Endodermal cell (in vitro differentiated cells): ENCODE measurements at regions not wholly inside any gene's neighbourhood (a gene's known extent, or its start where the extent isn't known, plus 50 kb on each side); places are given as distances from the start of the nearest gene placed in this dataset.
"Not testable (repeated sequence)": the region's sequence is repeated elsewhere in the genome, so short reads cannot be mapped to it uniquely, and the experiment has no call there.

Experiments used
- DNase-seq: peaks from one replicate; pipeline ENCODE4 v3.0.0-alpha.2; 2017
- H3K27ac ChIP-seq: 2 replicates; pipeline ENCODE4 v1.5.1; 2013; ENCODE audit warnings: mild to moderate bottlenecking, low read depth, low read length, moderate library complexity
- H3K27me3 ChIP-seq: 2 replicates; pipeline ENCODE4 v1.6.1; 2013; ENCODE audit warnings: mild to moderate bottlenecking, low read length, moderate library complexity; ENCODE audit not compliant: insufficient read depth, control insufficient read depth, poor library complexity, severe bottlenecking
- H3K36me3 ChIP-seq: 2 replicates; pipeline ENCODE4 v1.7.0; 2013; ENCODE audit warnings: mild to moderate bottlenecking, low read length, moderate library complexity; ENCODE audit not compliant: control insufficient read depth, insufficient read depth
- H3K4me1 ChIP-seq: one replicate; pipeline ENCODE4 v1.7.0; 2013; ENCODE audit warnings: low read length; ENCODE audit not compliant: control insufficient read depth, insufficient read depth
- H3K4me3 ChIP-seq: 2 replicates; pipeline ENCODE4 v1.5.1; 2013; ENCODE audit warnings: mild to moderate bottlenecking, low read length, moderate library complexity
- H3K9ac ChIP-seq: 2 replicates; pipeline ENCODE4 v1.6.1; 2013; ENCODE audit warnings: mild to moderate bottlenecking, low read length, moderate library complexity; ENCODE audit not compliant: poor library complexity, severe bottlenecking; ENCODE audit errors: extremely low read depth
- H3K9me3 ChIP-seq: 2 replicates; pipeline ENCODE4 v1.6.1; 2013; ENCODE audit warnings: mild to moderate bottlenecking, low read length, moderate library complexity; ENCODE audit not compliant: control insufficient read depth
- H3K27ac Mint-ChIP-seq: 2 replicates; pipeline ENCODE4 v1.8.0; 2020; ENCODE audit warnings: mixed read lengths
- H3K27me3 Mint-ChIP-seq: 2 replicates; pipeline ENCODE4 v1.8.0; 2021; ENCODE audit warnings: mild to moderate bottlenecking, mixed read lengths; ENCODE audit not compliant: insufficient read depth
- H3K36me3 Mint-ChIP-seq: 2 replicates; pipeline ENCODE4 v1.8.0; 2020; ENCODE audit warnings: low read depth, mixed read lengths
- H3K4me1 Mint-ChIP-seq: 2 replicates; pipeline ENCODE4 v1.8.0; 2020; ENCODE audit warnings: mixed read lengths
- H3K4me3 Mint-ChIP-seq: 2 replicates; pipeline ENCODE4 v1.8.0; 2020; ENCODE audit warnings: mild to moderate bottlenecking, moderate library complexity, mixed read lengths
- H3K9me3 Mint-ChIP-seq: 2 replicates; pipeline ENCODE4 v1.8.0; 2020; ENCODE audit warnings: mild to moderate bottlenecking, mixed read lengths
- WGBS, 2 experiments: methylation state at CpG; one replicate each; pipeline versions ENCODE4 v1.1.5 to v1.1.7; 2013; ENCODE audit warnings: missing lambda C conversion rate in 2 of 2, mixed read lengths in 1 of 2; ENCODE audit not compliant: insufficient coverage in 1 of 2, insufficient read length in 1 of 2; 5-methylcytosine and 5-hydroxymethylcytosine counted together

- H3K4me1 ChIP-seq, H3K9me3 Mint-ChIP-seq, H3K27me3 Mint-ChIP-seq, H3K27me3 ChIP-seq, H3K36me3 ChIP-seq, DNase-seq, H3K4me3 ChIP-seq, H3K4me3 Mint-ChIP-seq, H3K36me3 Mint-ChIP-seq, H3K4me1 Mint-ChIP-seq, H3K27ac ChIP-seq, H3K27ac Mint-ChIP-seq, H3K9me3 ChIP-seq, H3K9ac ChIP-seq: not testable (repeated sequence)
- no CpG with 5 or more reads among the region's 8 CpGs for WGBS, 2 experiments
Observed at GRCh38 chr9:67195357-67195756, 203.0 kb upstream of the SPATA31A3 start.

- not testable (repeated sequence) for H3K9me3 Mint-ChIP-seq, H3K9ac ChIP-seq, DNase-seq, H3K27me3 ChIP-seq, H3K27ac ChIP-seq, H3K4me3 ChIP-seq, H3K4me1 Mint-ChIP-seq, H3K9me3 ChIP-seq, H3K4me1 ChIP-seq, H3K27ac Mint-ChIP-seq, H3K36me3 ChIP-seq, H3K4me3 Mint-ChIP-seq, H3K27me3 Mint-ChIP-seq, H3K36me3 Mint-ChIP-seq
- 86% methylated on average over 2 of the region's 2 CpGs; no CpG with 5 or more reads in 1 of the 2 experiments for WGBS, 2 experiments
Observed at GRCh38 chr9:67179185-67179584, 186.8 kb upstream of the SPATA31A3 start.

GRCh38 chr9:67175167-67175566, 182.8 kb upstream of the SPATA31A3 start:
- not testable (repeated sequence) for H3K9me3 ChIP-seq, H3K4me1 Mint-ChIP-seq, H3K36me3 Mint-ChIP-seq, H3K9me3 Mint-ChIP-seq, DNase-seq, H3K27ac ChIP-seq, H3K4me3 Mint-ChIP-seq, H3K36me3 ChIP-seq, H3K4me3 ChIP-seq, H3K27me3 Mint-ChIP-seq, H3K27me3 ChIP-seq, H3K27ac Mint-ChIP-seq, H3K9ac ChIP-seq, H3K4me1 ChIP-seq
- WGBS, 2 experiments = no CpG with 5 or more reads among the region's 5 CpGs

- not testable (repeated sequence) for DNase-seq, H3K36me3 ChIP-seq, H3K4me1 Mint-ChIP-seq, H3K9ac ChIP-seq, H3K9me3 Mint-ChIP-seq, H3K27me3 ChIP-seq, H3K4me3 ChIP-seq, H3K4me1 ChIP-seq, H3K27me3 Mint-ChIP-seq, H3K36me3 Mint-ChIP-seq, H3K4me3 Mint-ChIP-seq, H3K27ac Mint-ChIP-seq, H3K9me3 ChIP-seq, H3K27ac ChIP-seq
- 88% methylated on average over 1 of the region's 3 CpGs; no CpG with 5 or more reads in 1 of the 2 experiments for WGBS, 2 experiments
Observed at GRCh38 chr9:67171721-67172120, 179.4 kb upstream of the SPATA31A3 start.

GRCh38 chr9:67168530-67169157, 176.3 kb upstream of the SPATA31A3 start:
- not testable (repeated sequence) for H3K36me3 Mint-ChIP-seq, DNase-seq, H3K9me3 ChIP-seq, H3K27me3 ChIP-seq, H3K27ac Mint-ChIP-seq, H3K9me3 Mint-ChIP-seq, H3K4me1 ChIP-seq, H3K9ac ChIP-seq, H3K4me3 Mint-ChIP-seq, H3K4me1 Mint-ChIP-seq, H3K27me3 Mint-ChIP-seq, H3K27ac ChIP-seq, H3K4me3 ChIP-seq, H3K36me3 ChIP-seq
- no CpG with 5 or more reads among the region's 4 CpGs for WGBS, 2 experiments

- H3K4me1 ChIP-seq, H3K27me3 ChIP-seq, H3K27me3 Mint-ChIP-seq, H3K27ac Mint-ChIP-seq, H3K9me3 ChIP-seq, H3K4me3 ChIP-seq, H3K9me3 Mint-ChIP-seq, H3K36me3 Mint-ChIP-seq, DNase-seq, H3K4me3 Mint-ChIP-seq, H3K27ac ChIP-seq, H3K9ac ChIP-seq, H3K4me1 Mint-ChIP-seq, H3K36me3 ChIP-seq: not testable (repeated sequence)
Observed at GRCh38 chr9:67166335-67166734, 174.0 kb upstream of the SPATA31A3 start.
